ENCODE measurements at regions not wholly inside any gene's neighbourhood (a gene's known extent, or its start where the extent isn't known, plus 50 kb on each side); places are given as distances from the start of the nearest gene placed in this dataset.

- TF ChIP-seq CTCF (conservative IDR thresholded peaks at IDR 0.05; ENCODE audit: low read length) (no peak), EZH2phosphoT487 (IDR thresholded peaks at IDR 0.05; ENCODE audit: borderline replicate concordance) (no peak)
These were observed 67.3 kb downstream of the RBFOX3 start for GRCh38 chr17:79543531-79543930.
